Right forelimb (tissue), 1 donor: ENCODE measurements at regions not wholly inside any gene's neighbourhood (a gene's known extent, or its start where the extent isn't known, plus 50 kb on each side); places are given as distances from the start of the nearest gene placed in this dataset.
"Not testable (repeated sequence)": the region's sequence is repeated elsewhere in the genome, so short reads cannot be mapped to it uniquely, and the experiment has no call there.

Source experiments
- DNase-seq: peaks from one replicate; pipeline ENCODE4 v3.0.0-alpha.2; 2018

- DNase-seq = no peak
These were observed 979.9 kb upstream of the GBE1 start for GRCh38 chr3:82741346-82741745.

- DNase-seq = no peak
These were observed 977.9 kb upstream of the GBE1 start for GRCh38 chr3:82739390-82739789.

GRCh38 chr3:82736696-82737277, 975.3 kb upstream of the GBE1 start:
- DNase-seq = no peak

- no peak for DNase-seq
These were observed 953.8 kb upstream of the GBE1 start for GRCh38 chr3:82715091-82715856.

GRCh38 chr3:82707035-82707434, 945.6 kb upstream of the GBE1 start:
- DNase-seq = no peak

- DNase-seq = no peak
These were observed 924.3 kb upstream of the GBE1 start for GRCh38 chr3:82685761-82686160.

GRCh38 chr3:82676356-82677026, 915.0 kb upstream of the GBE1 start:
- no peak for DNase-seq

- DNase-seq = no peak
These were observed 911.5 kb upstream of the GBE1 start for GRCh38 chr3:82672966-82673365.

- no peak for DNase-seq
These were observed 910.0 kb upstream of the GBE1 start for GRCh38 chr3:82671466-82671865.

- DNase-seq = no peak
These were observed 893.3 kb upstream of the GBE1 start for GRCh38 chr3:82654708-82655107.

GRCh38 chr3:82643948-82644347, 882.5 kb upstream of the GBE1 start:
- no peak for DNase-seq

GRCh38 chr3:82641701-82642100, 880.3 kb upstream of the GBE1 start:
- no peak for DNase-seq

- DNase-seq = no peak
These were observed 878.8 kb upstream of the GBE1 start for GRCh38 chr3:82640254-82640653.

- DNase-seq = no peak
These were observed 876.1 kb upstream of the GBE1 start for GRCh38 chr3:82637574-82637973.

GRCh38 chr3:82636177-82636576, 874.7 kb upstream of the GBE1 start:
- no peak for DNase-seq

- no peak for DNase-seq
These were observed 871.9 kb upstream of the GBE1 start for GRCh38 chr3:82633319-82633718.

GRCh38 chr3:82629937-82630336, 868.5 kb upstream of the GBE1 start:
- no peak for DNase-seq

- DNase-seq = no peak
These were observed 867.1 kb upstream of the GBE1 start for GRCh38 chr3:82628385-82629014.

- no peak for DNase-seq
These were observed 866.3 kb upstream of the GBE1 start for GRCh38 chr3:82627733-82628132.

GRCh38 chr3:82620744-82621143, 859.3 kb upstream of the GBE1 start:
- not testable (repeated sequence) for DNase-seq

- DNase-seq = no peak
These were observed 857.1 kb upstream of the GBE1 start for GRCh38 chr3:82618594-82618993.

GRCh38 chr3:82610236-82610635, 848.8 kb upstream of the GBE1 start:
- DNase-seq = no peak

GRCh38 chr3:82607391-82607790, 845.9 kb upstream of the GBE1 start:
- no peak for DNase-seq

GRCh38 chr3:82596805-82597204, 835.4 kb upstream of the GBE1 start:
- no peak for DNase-seq
